GM18951 (cell line): ENCODE measurements at regions not wholly inside any gene's neighbourhood (a gene's known extent, or its start where the extent isn't known, plus 50 kb on each side); places are given as distances from the start of the nearest gene placed in this dataset.
"Not testable (repeated sequence)": the region's sequence is repeated elsewhere in the genome, so short reads cannot be mapped to it uniquely, and the experiment has no call there.

ENCODE experiments used
- POLR2A ChIP-seq: IDR thresholded peaks from 4 replicates; pipeline ENCODE4 v1.6.1; 2011; ENCODE audit warnings: mild to moderate bottlenecking; ENCODE audit not compliant: insufficient read length, insufficient read depth; ENCODE audit errors: extremely low read depth
- in situ Hi-C: fragments of 300-500 bp; cut with MboI; formaldehyde crosslinking; loops from one replicate; pipeline ENCODE4 v1.12.0; 2022; ENCODE audit warnings: low sequenced_read_pairs, mixed read lengths, inconsistent platforms; ENCODE audit not compliant: unreplicated experiment

GRCh38 chr11:123360267-123360936, 69.7 kb upstream of the GRAMD1B start:
- TF ChIP-seq POLR2A: no peak
- in situ Hi-C loops: no loop called here

- in situ Hi-C loops: no loop called here
- no peak for TF ChIP-seq POLR2A
Observed at GRCh38 chr11:123357990-123358827, 71.9 kb upstream of the GRAMD1B start.

- in situ Hi-C loops: no loop called here
- no peak for TF ChIP-seq POLR2A
Observed at GRCh38 chr11:123357353-123357989, 72.6 kb upstream of the GRAMD1B start.

GRCh38 chr11:123356539-123356938, 73.5 kb upstream of the GRAMD1B start:
- no peak for TF ChIP-seq POLR2A
- in situ Hi-C loops: no loop called here

DNA sequence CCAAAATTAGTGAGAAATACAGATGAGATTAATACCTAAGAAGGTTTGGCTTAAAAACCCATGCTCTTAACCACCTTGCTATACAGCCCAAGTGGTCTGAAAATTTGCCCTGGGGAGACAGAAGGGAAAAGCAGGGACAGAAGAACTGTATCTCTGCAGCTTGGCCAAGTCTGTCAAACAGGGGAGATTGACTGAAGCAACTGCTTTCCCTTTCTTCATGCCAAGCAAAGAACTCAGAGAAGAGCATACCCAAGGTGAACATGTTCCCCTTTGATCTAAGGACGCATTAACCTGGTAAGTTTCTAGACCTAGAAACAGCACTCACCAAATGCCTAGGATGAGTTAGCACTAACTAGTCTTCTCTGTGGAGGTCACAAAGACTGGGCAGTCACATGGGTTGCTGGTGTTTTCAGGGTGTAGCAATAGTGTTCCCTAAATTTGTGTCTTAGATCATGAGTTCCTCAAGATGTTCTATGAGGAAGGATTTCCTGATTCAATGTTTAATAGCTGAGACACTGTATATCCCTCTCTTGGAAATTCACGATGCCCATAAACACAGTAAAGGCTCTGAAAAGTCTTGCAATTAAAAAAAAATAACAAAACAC, 75.6 kb upstream of the GRAMD1B start:
- in situ Hi-C loops: no loop called here
- TF ChIP-seq POLR2A: no peak

DNA sequence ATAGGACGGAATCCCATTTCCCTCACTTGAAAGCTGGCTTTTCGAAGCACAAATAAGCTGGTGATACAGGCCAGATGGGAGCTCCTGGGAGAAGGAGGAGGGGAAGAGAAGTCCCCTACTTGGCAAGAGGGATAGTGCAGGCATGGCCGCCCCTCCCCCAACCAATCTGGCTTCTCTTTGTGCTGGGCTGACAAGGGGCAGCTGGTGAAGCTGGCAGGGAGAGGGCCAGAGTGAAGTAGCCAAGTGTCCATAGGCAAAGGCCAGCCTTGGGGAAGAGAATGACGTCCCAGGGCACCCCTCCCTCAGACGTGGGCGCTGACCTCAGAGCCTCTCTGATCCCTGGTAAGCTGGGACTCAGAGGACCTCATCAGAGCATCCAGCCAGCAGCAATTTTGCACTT, 78.7 kb upstream of the GRAMD1B start:
- no peak for TF ChIP-seq POLR2A
- in situ Hi-C loops: no loop called here

DNA sequence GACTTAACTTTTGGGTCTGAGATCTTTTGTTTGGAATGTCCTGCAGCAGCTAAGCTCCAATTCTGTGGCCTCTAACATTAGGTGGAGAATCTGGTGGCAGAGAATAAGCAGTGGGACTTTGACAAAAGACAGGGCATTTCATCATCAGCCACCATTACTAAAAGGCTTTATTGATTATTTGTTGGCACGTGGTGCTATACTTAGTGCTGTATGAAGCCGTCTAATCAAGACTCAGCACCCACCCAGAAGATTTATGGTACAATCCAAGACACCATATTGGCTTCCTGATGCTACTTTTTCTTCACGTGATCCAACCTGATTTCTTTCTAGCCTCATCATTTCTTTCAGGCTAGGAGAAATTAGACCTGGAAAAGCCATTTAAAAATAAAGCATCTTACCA, 80.7 kb upstream of the GRAMD1B start:
- no peak for TF ChIP-seq POLR2A
- in situ Hi-C loops: no loop called here

DNA sequence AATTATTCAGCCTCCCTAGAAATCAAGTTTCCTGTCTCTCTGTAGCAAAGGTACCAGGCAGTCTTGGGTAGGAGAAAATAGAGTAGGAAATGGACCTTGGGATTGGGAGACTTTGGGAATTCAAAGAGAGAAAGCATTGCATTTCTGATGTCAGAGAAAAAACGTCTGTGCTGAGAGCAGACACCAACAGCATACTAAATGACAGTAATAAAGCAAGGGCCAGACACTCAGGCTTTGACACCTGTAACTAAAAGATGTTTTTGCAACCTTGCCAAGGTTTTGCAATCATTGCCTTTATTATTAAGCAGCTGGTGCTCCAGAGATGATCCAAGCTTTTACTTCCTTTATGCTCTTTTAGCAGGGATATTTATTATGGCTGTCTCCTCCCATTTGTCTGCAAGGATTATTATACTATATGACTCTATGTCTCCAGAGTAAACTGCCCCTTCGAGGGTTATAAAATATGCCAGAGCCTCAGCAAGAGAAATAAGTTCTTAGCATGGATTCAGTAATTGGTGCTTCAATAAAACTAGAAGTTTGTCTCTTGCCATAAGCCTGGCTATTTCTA, 85.2 kb upstream of the GRAMD1B start:
- in situ Hi-C loops: no loop called here

GRCh38 chr11:123344188-123344587, 85.9 kb upstream of the GRAMD1B start:
- in situ Hi-C loops: not testable (repeated sequence)

More for the DNA sequence above, 85.2 kb upstream of the GRAMD1B start:
- TF ChIP-seq POLR2A: no peak

GRCh38 chr11:123338997-123339752, 90.9 kb upstream of the GRAMD1B start:
- in situ Hi-C loops: no loop called here
- TF ChIP-seq POLR2A: no peak

DNA sequence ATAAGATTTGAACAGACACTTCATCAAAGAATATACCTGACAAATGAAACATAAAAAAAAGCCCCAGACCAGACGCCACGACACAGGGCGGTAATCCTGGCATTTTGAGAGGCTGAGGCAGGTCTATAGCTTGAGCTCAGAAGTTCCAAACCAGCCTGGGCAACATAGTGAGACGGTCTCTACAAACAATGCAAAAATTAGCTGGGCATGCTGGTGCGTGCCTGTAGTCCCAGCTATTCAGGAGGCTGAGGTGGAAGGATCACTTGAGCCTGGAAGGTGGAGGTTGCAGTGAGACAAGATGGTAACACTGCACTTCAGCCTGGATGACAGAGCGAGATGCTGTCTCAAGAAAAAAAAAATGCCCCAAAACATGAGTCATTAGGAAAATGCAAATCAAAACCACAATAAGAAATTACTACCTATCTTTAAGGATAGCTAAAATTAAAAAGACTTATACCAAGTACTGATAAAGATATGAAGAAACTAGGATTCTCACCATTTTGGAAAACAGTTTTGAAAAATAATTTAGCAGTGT, 91.7 kb upstream of the GRAMD1B start:
- no peak for TF ChIP-seq POLR2A
- in situ Hi-C loops: no loop called here

DNA sequence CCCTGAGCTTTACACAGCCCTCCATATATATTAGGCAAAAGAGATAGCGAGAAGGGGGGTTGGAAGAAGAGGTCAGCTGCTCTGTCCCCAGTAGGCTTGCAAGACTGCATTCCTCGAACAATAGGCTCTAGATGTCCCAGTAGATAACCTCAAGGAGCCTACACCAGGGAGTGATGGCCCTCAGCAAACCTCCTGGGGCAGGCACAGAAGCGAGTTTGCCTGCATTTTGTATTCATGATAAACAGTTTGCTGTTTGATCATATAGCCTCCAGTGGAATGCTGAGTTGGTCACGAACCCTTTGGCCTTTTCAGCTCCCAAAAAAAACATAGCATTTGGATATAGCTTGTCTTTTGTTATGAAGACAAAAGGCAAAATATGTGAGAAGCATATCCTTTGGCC, 95.1 kb upstream of the GRAMD1B start:
- in situ Hi-C loops: no loop called here
- TF ChIP-seq POLR2A: no peak

DNA sequence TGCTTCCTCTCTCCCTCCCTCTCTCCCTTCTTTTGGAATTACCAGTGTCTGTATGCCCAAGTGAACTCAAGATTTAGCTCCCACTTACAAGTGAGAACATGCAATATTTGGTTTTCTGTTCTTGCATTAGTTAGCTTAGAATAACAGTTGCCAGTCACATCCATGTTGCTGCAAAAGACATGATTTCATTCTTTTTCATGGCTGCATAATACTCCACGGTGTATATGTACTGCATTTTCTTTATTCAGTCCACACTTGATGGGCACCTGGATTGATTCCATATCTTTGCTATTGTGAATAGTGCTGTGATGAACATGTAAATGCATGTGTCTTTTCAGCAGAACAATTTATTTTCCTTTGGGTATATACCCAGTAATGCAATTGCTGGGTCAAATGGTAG, 97.5 kb upstream of the GRAMD1B start:
- in situ Hi-C loops: not testable (repeated sequence)

- in situ Hi-C loops: no loop called here
- TF ChIP-seq POLR2A: no peak
Observed at GRCh38 chr11:123330948-123331347, 99.1 kb upstream of the GRAMD1B start.
